ENCODE measurements at regions not wholly inside any gene's neighbourhood (a gene's known extent, or its start where the extent isn't known, plus 50 kb on each side); places are given as distances from the start of the nearest gene placed in this dataset.

- Histone ChIP-seq H3K4me3 (no peak overlapping the region), H3K27ac (no peak overlapping the region), H3K9me3 (no peaks in the 10 kb centered on the region), H3K4me1 (no peaks in the 10 kb centered on the region), H3K27me3 (no peaks in the 10 kb centered on the region), H3K36me3 (ENCODE audit: low read depth, missing control alignments) (no peaks in the 10 kb centered on the region)
- TF ChIP-seq CTCF (IDR thresholded peaks at IDR 0.05) (no peak), POLR2A (IDR thresholded peaks at IDR 0.05) (no peak)
- DNase-seq = no peak
- intact Hi-C loops (cut with DNase I; ENCODE audit: low total_unique reads) = no loop called here
- 91 to 92% methylated on average over 4 of the region's 4 CpGs for WGBS, 2 donors
Measured at GRCh38 chr16:63745456-63745855, 1376.4 kb downstream of the CDH11 start.

- no peaks in the 10 kb centered on the region for H3K4me1 ChIP-seq
- no peaks in the 10 kb centered on the region for H3K9me3 ChIP-seq
- no peak overlapping the region for H3K4me3 ChIP-seq
- TF ChIP-seq CTCF (IDR thresholded peaks at IDR 0.05) = no peak
- no peak for TF ChIP-seq POLR2A (IDR thresholded peaks at IDR 0.05)
- no peak overlapping the region for H3K27ac ChIP-seq
- H3K27me3 ChIP-seq = no peaks in the 10 kb centered on the region
- no peak for DNase-seq
- WGBS, 2 donors = 93 to 94% methylated on average over 8 to 13 of the region's 13 CpGs
- no peaks in the 10 kb centered on the region for H3K36me3 ChIP-seq (ENCODE audit: low read depth, missing control alignments)
- intact Hi-C loops (cut with DNase I; ENCODE audit: low total_unique reads) = no loop called here
Measured at GRCh38 chr16:63744077-63744874, 1377.6 kb downstream of the CDH11 start.

- intact Hi-C loops (cut with DNase I; ENCODE audit: low total_unique reads) = no loop called here
- Histone ChIP-seq H3K4me3 (no peak overlapping the region), H3K9me3 (no peaks in the 10 kb centered on the region), H3K4me1 (no peaks in the 10 kb centered on the region), H3K36me3 (ENCODE audit: low read depth, missing control alignments) (no peaks in the 10 kb centered on the region), H3K27ac (no peak overlapping the region), H3K27me3 (no peaks in the 10 kb centered on the region)
- no peak for DNase-seq
- TF ChIP-seq POLR2A (IDR thresholded peaks at IDR 0.05) = no peak
- no peak for TF ChIP-seq CTCF (IDR thresholded peaks at IDR 0.05)
Measured at GRCh38 chr16:63742150-63742549, 1379.7 kb downstream of the CDH11 start.

GRCh38 chr16:63737633-63738032 lies 1384.2 kb downstream of the CDH11 start:
- H3K9me3 ChIP-seq = no peaks in the 10 kb centered on the region
- intact Hi-C loops (cut with DNase I; ENCODE audit: low total_unique reads) = no loop called here
- no peaks in the 10 kb centered on the region for H3K4me1 ChIP-seq
- H3K27ac ChIP-seq = no peak overlapping the region
- TF ChIP-seq CTCF (IDR thresholded peaks at IDR 0.05) = no peak
- no peak for TF ChIP-seq POLR2A (IDR thresholded peaks at IDR 0.05)
- no peak for DNase-seq
- no peaks in the 10 kb centered on the region for H3K27me3 ChIP-seq
- no peaks in the 10 kb centered on the region for H3K36me3 ChIP-seq (ENCODE audit: low read depth, missing control alignments)
- H3K4me3 ChIP-seq = no peak overlapping the region

GRCh38 chr16:63735456-63735855 lies 1386.4 kb downstream of the CDH11 start:
- intact Hi-C loops (cut with DNase I; ENCODE audit: low total_unique reads) = no loop called here
- H3K9me3 ChIP-seq = no peaks in the 10 kb centered on the region
- H3K4me1 ChIP-seq = no peaks in the 10 kb centered on the region
- TF ChIP-seq CTCF (IDR thresholded peaks at IDR 0.05) (no peak), POLR2A (IDR thresholded peaks at IDR 0.05) (no peak)
- no peaks in the 10 kb centered on the region for H3K36me3 ChIP-seq (ENCODE audit: low read depth, missing control alignments)
- no peak overlapping the region for H3K27ac ChIP-seq
- no peaks in the 10 kb centered on the region for H3K27me3 ChIP-seq
- WGBS, 2 donors = 67 to 84% methylated on average over 1 of the region's 1 CpG
- H3K4me3 ChIP-seq = no peak overlapping the region
- no peak for DNase-seq

Data from testis (tissue), 2 donors.